Naive thymus-derived CD4-positive, alpha-beta T cell (primary cell): ENCODE measurements at regions not wholly inside any gene's neighbourhood (a gene's known extent, or its start where the extent isn't known, plus 50 kb on each side); places are given as distances from the start of the nearest gene placed in this dataset.

Experiments used
- ATAC-seq: fragments of 150-1000 bp; cut with Tn5 transposase; 2 replicates; pipeline ENCODE4 v1.10.0; 2021; ENCODE audit warnings: mild to moderate bottlenecking, moderate library complexity
- CTCF ChIA-PET: fragments of 350-600 bp; sonication (Branson Sonifier 250); formaldehyde crosslinking; loops from one replicate; lab custom pipeline; 2021; ENCODE audit warnings: antibody characterized with exemption; lab: Charles Lee
- POLR2A ChIA-PET: fragments of 350-600 bp; sonication (Branson Sonifier 250); formaldehyde crosslinking; loops from one replicate; lab custom pipeline; 2021; ENCODE audit warnings: antibody characterized with exemption, inconsistent platforms; lab: Charles Lee
- DNase-seq, 9 donors: peaks; one replicate each; pipeline versions ENCODE4 v3.0.0 to v3.0.0-alpha.2; 2020 to 2022; ENCODE audit warnings: mixed read lengths in 1 of 9
- H3K27ac ChIP-seq: one replicate; pipeline ENCODE4 v1.7.0; 2013; ENCODE audit warnings: mild to moderate bottlenecking, low read depth, low read length, moderate library complexity
- H3K27me3 ChIP-seq, 2 donors: one replicate each; pipeline ENCODE4 v1.7.0; 2013; ENCODE audit warnings: low read length in 2 of 2, mild to moderate bottlenecking in 2 of 2, moderate library complexity in 2 of 2; ENCODE audit not compliant: control insufficient read depth in 2 of 2, insufficient read depth in 2 of 2
- H3K36me3 ChIP-seq, 3 experiments: 1 replicate in 2 of 3; 2 replicates in 1 of 3; pipeline ENCODE4 v1.7.0; 2013; ENCODE audit warnings: low read length in 3 of 3, mild to moderate bottlenecking in 3 of 3, moderate library complexity in 1 of 3; ENCODE audit not compliant: insufficient read depth in 3 of 3, control insufficient read depth in 2 of 3
- H3K4me1 ChIP-seq, 2 donors: one replicate each; pipeline ENCODE4 v1.7.0; 2013; ENCODE audit warnings: low read length in 2 of 2, mild to moderate bottlenecking in 2 of 2, moderate library complexity in 1 of 2; ENCODE audit not compliant: control insufficient read depth in 2 of 2, insufficient read depth in 2 of 2
- H3K4me3 ChIP-seq: 2 replicates; pipeline ENCODE4 v1.7.0; 2013; ENCODE audit warnings: mild to moderate bottlenecking, low read length
- H3K9me3 ChIP-seq, 3 experiments: 1 replicate in 2 of 3; 2 replicates in 1 of 3; pipeline ENCODE4 v1.7.0; 2013; ENCODE audit warnings: low read length in 3 of 3; ENCODE audit not compliant: control insufficient read depth in 2 of 3
- H3K27ac Mint-ChIP-seq, 9 donors: one replicate each; pipeline ENCODE4 v1.8.0; 2020 to 2022; ENCODE audit warnings: mixed read lengths in 9 of 9, mild to moderate bottlenecking in 8 of 9, moderate library complexity in 5 of 9, inconsistent platforms in 2 of 9
- H3K27me3 Mint-ChIP-seq, 5 donors: one replicate each; pipeline ENCODE4 v1.8.0; 2021 to 2022; ENCODE audit warnings: mixed read lengths in 5 of 5, mild to moderate bottlenecking in 1 of 5
- H3K36me3 Mint-ChIP-seq, 5 donors: one replicate each; pipeline ENCODE4 v1.8.0; 2020 to 2022; ENCODE audit warnings: mixed read lengths in 5 of 5, mild to moderate bottlenecking in 3 of 5, inconsistent platforms in 1 of 5
- H3K4me1 Mint-ChIP-seq, 7 donors: one replicate each; pipeline ENCODE4 v1.8.0; 2020 to 2022; ENCODE audit warnings: mixed read lengths in 7 of 7, mild to moderate bottlenecking in 3 of 7, inconsistent platforms in 1 of 7
- H3K4me3 Mint-ChIP-seq, 10 donors: one replicate each; pipeline ENCODE4 v1.8.0; 2020 to 2022; ENCODE audit warnings: mild to moderate bottlenecking in 10 of 10, mixed read lengths in 10 of 10, moderate library complexity in 6 of 10, inconsistent platforms in 2 of 10
- H3K9me3 Mint-ChIP-seq, 11 donors: one replicate each; pipeline ENCODE4 v1.8.0; 2020 to 2022; ENCODE audit warnings: mixed read lengths in 11 of 11, mild to moderate bottlenecking in 4 of 11, inconsistent platforms in 1 of 11, moderate library complexity in 1 of 11
- intact Hi-C, 2 donors: fragments of 100-400 bp; cut with micrococcal nuclease; formaldehyde crosslinking; loops; one replicate each; pipeline ENCODE4 v1.15.1; 2023

GRCh38 chr5:111584651-111585050, 72.3 kb upstream of the STARD4 start:
- DNase-seq, result no peak
- Mint-ChIP-seq H3K27me3 (peaks cover 0 to 39% (median 17%) of the 10 kb centered on the region in 5 donors), H3K4me3 (no peak overlapping the region), H3K9me3 (peaks cover 0 to 9% (median 2%) of the 10 kb centered on the region in 11 donors), H3K27ac (peak overlapping the region in 2 of 9 donors; percentile 35 to 36), H3K36me3 (no peaks in the 10 kb centered on the region), H3K4me1 (peaks cover 0 to 15% (median 0%) of the 10 kb centered on the region in 7 donors)
- CTCF ChIA-PET, result no interaction called here
- intact Hi-C loops, result no loop called here
- POLR2A ChIA-PET, result no interaction called here
- no peaks in the 10 kb centered on the region for H3K27me3 ChIP-seq
- H3K4me1 ChIP-seq, result no peaks in the 10 kb centered on the region
- H3K9me3 ChIP-seq, result no peaks in the 10 kb centered on the region
- peak; percentile 72 for ATAC-seq
- no peak overlapping the region for H3K27ac ChIP-seq
- H3K36me3 ChIP-seq, result no peaks in the 10 kb centered on the region
- no peak overlapping the region for H3K4me3 ChIP-seq

GRCh38 chr5:111583758-111584203, 71.4 kb upstream of the STARD4 start:
- no peak for DNase-seq
- H3K9me3 Mint-ChIP-seq, result peaks cover 0 to 9% (median 2%) of the 10 kb centered on the region in 11 donors
- H3K27me3 Mint-ChIP-seq, result peaks cover 0 to 33% (median 13%) of the 10 kb centered on the region in 5 donors
- Histone ChIP-seq H3K9me3 (no peaks in the 10 kb centered on the region), H3K27me3 (no peaks in the 10 kb centered on the region), H3K4me1 (no peaks in the 10 kb centered on the region), H3K27ac (no peak overlapping the region), H3K4me3 (no peak overlapping the region), H3K36me3 (no peaks in the 10 kb centered on the region)
- H3K4me3 Mint-ChIP-seq, result no peak overlapping the region
- intact Hi-C loops, result no loop called here
- no peaks in the 10 kb centered on the region for H3K36me3 Mint-ChIP-seq
- peaks cover 0 to 15% (median 0%) of the 10 kb centered on the region in 7 donors for H3K4me1 Mint-ChIP-seq
- ATAC-seq, result no peak
- H3K27ac Mint-ChIP-seq, result no peak overlapping the region
- CTCF ChIA-PET, result no interaction called here
- POLR2A ChIA-PET, result no interaction called here

GRCh38 chr5:111582993-111583601, 70.8 kb upstream of the STARD4 start:
- ATAC-seq (peak; percentile 36), DNase-seq (no peak)
- CTCF ChIA-PET, result no interaction called here
- H3K27ac ChIP-seq, result no peak overlapping the region
- H3K27ac Mint-ChIP-seq, result no peak overlapping the region
- no peak overlapping the region for H3K4me3 ChIP-seq
- H3K27me3 Mint-ChIP-seq, result peaks cover 0 to 27% (median 17%) of the 10 kb centered on the region in 5 donors
- POLR2A ChIA-PET, result no interaction called here
- peaks cover 0 to 12% (median 6%) of the 10 kb centered on the region in 11 donors for H3K9me3 Mint-ChIP-seq
- H3K4me1 ChIP-seq, result no peaks in the 10 kb centered on the region
- H3K4me3 Mint-ChIP-seq, result peak overlapping the region in 1 of 10 donors; percentile 4
- intact Hi-C loops, result no loop called here
- peaks cover 0 to 15% (median 0%) of the 10 kb centered on the region in 7 donors for H3K4me1 Mint-ChIP-seq
- H3K9me3 ChIP-seq, result no peaks in the 10 kb centered on the region
- H3K36me3 Mint-ChIP-seq, result no peaks in the 10 kb centered on the region
- no peaks in the 10 kb centered on the region for H3K36me3 ChIP-seq
- H3K27me3 ChIP-seq, result no peaks in the 10 kb centered on the region

- no peaks in the 10 kb centered on the region for H3K9me3 ChIP-seq
- intact Hi-C loops, result no loop called here
- no peak overlapping the region for H3K4me3 Mint-ChIP-seq
- H3K27ac Mint-ChIP-seq, result no peak overlapping the region
- CTCF ChIA-PET, result no interaction called here
- ATAC-seq, result no peak
- no peaks in the 10 kb centered on the region for H3K4me1 ChIP-seq
- POLR2A ChIA-PET, result no interaction called here
- H3K9me3 Mint-ChIP-seq, result peaks cover 0 to 12% (median 6%) of the 10 kb centered on the region in 11 donors
- peaks cover 0 to 20% (median 17%) of the 10 kb centered on the region in 5 donors for H3K27me3 Mint-ChIP-seq
- no peak overlapping the region for H3K4me3 ChIP-seq
- peaks cover 0 to 10% (median 0%) of the 10 kb centered on the region in 7 donors for H3K4me1 Mint-ChIP-seq
- no peak for DNase-seq
- no peaks in the 10 kb centered on the region for H3K36me3 Mint-ChIP-seq
- no peaks in the 10 kb centered on the region for H3K27me3 ChIP-seq
- no peaks in the 10 kb centered on the region for H3K36me3 ChIP-seq
- no peak overlapping the region for H3K27ac ChIP-seq
Observed at GRCh38 chr5:111582451-111582850, 70.1 kb upstream of the STARD4 start.

- intact Hi-C loops, result no loop called here
- Mint-ChIP-seq H3K4me1 (peaks cover 0 to 9% (median 0%) of the 10 kb centered on the region in 7 donors), H3K27ac (no peak overlapping the region), H3K36me3 (no peaks in the 10 kb centered on the region), H3K4me3 (no peak overlapping the region), H3K27me3 (peaks cover 0 to 19% (median 17%) of the 10 kb centered on the region in 5 donors), H3K9me3 (peaks cover 0 to 14% (median 6%) of the 10 kb centered on the region in 11 donors)
- Histone ChIP-seq H3K27me3 (no peaks in the 10 kb centered on the region), H3K4me3 (no peak overlapping the region), H3K36me3 (no peaks in the 10 kb centered on the region), H3K4me1 (no peaks in the 10 kb centered on the region), H3K9me3 (no peaks in the 10 kb centered on the region), H3K27ac (no peak overlapping the region)
- DNase-seq (no peak), ATAC-seq (no peak)
- ChIA-PET POLR2A (no interaction called here), CTCF (no interaction called here)
Observed at GRCh38 chr5:111580956-111581355, 68.6 kb upstream of the STARD4 start.

GRCh38 chr5:111574311-111574710, 62.0 kb upstream of the STARD4 start:
- CTCF ChIA-PET, result no interaction called here
- POLR2A ChIA-PET, result no interaction called here
- H3K4me3 ChIP-seq, result no peak overlapping the region
- intact Hi-C loops, result no loop called here
- no peaks in the 10 kb centered on the region for H3K36me3 Mint-ChIP-seq
- H3K27me3 ChIP-seq, result no peaks in the 10 kb centered on the region
- peaks cover 0 to 16% (median 10%) of the 10 kb centered on the region in 11 donors for H3K9me3 Mint-ChIP-seq
- H3K27me3 Mint-ChIP-seq, result peaks cover 0 to 39% (median 11%) of the 10 kb centered on the region in 5 donors
- no peaks in the 10 kb centered on the region for H3K36me3 ChIP-seq
- no peak overlapping the region for H3K4me3 Mint-ChIP-seq
- no peaks in the 10 kb centered on the region for H3K4me1 ChIP-seq
- no peak overlapping the region for H3K27ac ChIP-seq
- no peaks in the 10 kb centered on the region for H3K4me1 Mint-ChIP-seq
- H3K9me3 ChIP-seq, result no peaks in the 10 kb centered on the region
- no peak overlapping the region for H3K27ac Mint-ChIP-seq
- DNase-seq (no peak), ATAC-seq (no peak)

- no peaks in the 10 kb centered on the region for H3K4me1 Mint-ChIP-seq
- Histone ChIP-seq H3K4me3 (no peak overlapping the region), H3K27me3 (no peaks in the 10 kb centered on the region), H3K4me1 (no peaks in the 10 kb centered on the region), H3K27ac (no peak overlapping the region), H3K36me3 (no peaks in the 10 kb centered on the region), H3K9me3 (no peaks in the 10 kb centered on the region)
- no peak overlapping the region for H3K27ac Mint-ChIP-seq
- H3K4me3 Mint-ChIP-seq, result no peak overlapping the region
- ChIA-PET CTCF (no interaction called here), POLR2A (no interaction called here)
- peaks cover 0 to 43% (median 11%) of the 10 kb centered on the region in 5 donors for H3K27me3 Mint-ChIP-seq
- no peaks in the 10 kb centered on the region for H3K36me3 Mint-ChIP-seq
- H3K9me3 Mint-ChIP-seq, result peaks cover 0 to 19% (median 6%) of the 10 kb centered on the region in 11 donors
- DNase-seq, result no peak
- intact Hi-C loops, result no loop called here
- ATAC-seq, result no peak
Observed at GRCh38 chr5:111572561-111572960, 60.2 kb upstream of the STARD4 start.
